ENCODE measurements at regions not wholly inside any gene's neighbourhood (a gene's known extent, or its start where the extent isn't known, plus 50 kb on each side); places are given as distances from the start of the nearest gene placed in this dataset.

DNA sequence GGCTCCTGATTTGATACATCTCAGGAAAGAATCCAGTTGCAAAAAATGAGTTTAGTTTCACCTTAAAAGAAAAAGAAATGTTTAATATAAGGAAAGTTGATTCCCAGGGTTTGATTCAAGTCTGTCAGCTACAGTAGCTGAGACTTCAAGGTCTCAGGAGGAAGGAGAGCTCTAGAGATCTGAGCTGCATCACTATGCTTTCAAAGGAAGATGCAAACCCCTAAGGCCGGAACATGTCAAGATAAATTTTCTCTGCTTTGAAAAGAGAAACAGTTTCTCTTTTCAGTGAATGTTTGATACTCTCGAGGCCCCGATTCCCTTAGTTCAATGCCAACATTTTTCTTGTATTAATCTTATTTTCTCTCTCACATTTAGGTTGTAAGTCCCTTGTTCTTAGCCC lies 128.6 kb downstream of the RGPD3 start:
- ChIA-PET POLR2A (no interaction called here), CTCF (interaction anchor here (1.4 kb wide), 1 partner anchor 13 kb away, joined by 5 read pairs; no protein-coding TSS in a partner anchor)
- FAIRE-seq, result no peak
- H3K4me2 ChIP-seq, result no peak overlapping the region
- no peaks in the 10 kb centered on the region for H3K9me3 ChIP-seq
- no peak for ATAC-seq
- no peak for DNase-seq (ENCODE audit: low read depth in 1 of 2, low spot score in 1 of 2)
- H3K4me1 ChIP-seq, result no peaks in the 10 kb centered on the region
- H3K27ac ChIP-seq, result no peak overlapping the region
- TF ChIP-seq ZFP36 (IDR thresholded peaks at IDR 0.05; ENCODE audit: borderline replicate concordance, partially characterized antibody), result no peak
- no peak for TF ChIP-seq RFX5 (IDR thresholded peaks at IDR 0.05)
- TF ChIP-seq CBX8 (IDR thresholded peaks at IDR 0.05), result no peak
- no peak for TF ChIP-seq ELK1 (IDR thresholded peaks at IDR 0.05; ENCODE audit: low read depth, low read length)
- no peak for TF ChIP-seq HEYL (CRISPR knock-in tag; IDR thresholded peaks at IDR 0.05)
- TF ChIP-seq, protein P1, sequence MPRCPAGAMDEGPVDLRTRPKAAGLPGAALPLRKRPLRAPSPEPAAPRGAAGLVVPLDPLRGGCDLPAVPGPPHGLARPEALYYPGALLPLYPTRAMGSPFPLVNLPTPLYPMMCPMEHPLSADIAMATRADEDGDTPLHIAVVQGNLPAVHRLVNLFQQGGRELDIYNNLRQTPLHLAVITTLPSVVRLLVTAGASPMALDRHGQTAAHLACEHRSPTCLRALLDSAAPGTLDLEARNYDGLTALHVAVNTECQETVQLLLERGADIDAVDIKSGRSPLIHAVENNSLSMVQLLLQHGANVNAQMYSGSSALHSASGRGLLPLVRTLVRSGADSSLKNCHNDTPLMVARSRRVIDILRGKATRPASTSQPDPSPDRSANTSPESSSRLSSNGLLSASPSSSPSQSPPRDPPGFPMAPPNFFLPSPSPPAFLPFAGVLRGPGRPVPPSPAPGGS (IDR thresholded peaks at IDR 0.05), result no peak
- TF ChIP-seq POLR2A (IDR thresholded peaks at IDR 0.05; ENCODE audit: low read length), result no peak
- TF ChIP-seq GATA3 (IDR thresholded peaks at IDR 0.05; ENCODE audit: borderline replicate concordance), result no peak
- TF ChIP-seq SMC3 (IDR thresholded peaks at IDR 0.05), result no peak
- TF ChIP-seq PHF8 (IDR thresholded peaks at IDR 0.05; ENCODE audit: borderline replicate concordance, low read depth), result no peak
- TF ChIP-seq JUNB (IDR thresholded peaks at IDR 0.05), result no peak
- TF ChIP-seq, protein P2, sequence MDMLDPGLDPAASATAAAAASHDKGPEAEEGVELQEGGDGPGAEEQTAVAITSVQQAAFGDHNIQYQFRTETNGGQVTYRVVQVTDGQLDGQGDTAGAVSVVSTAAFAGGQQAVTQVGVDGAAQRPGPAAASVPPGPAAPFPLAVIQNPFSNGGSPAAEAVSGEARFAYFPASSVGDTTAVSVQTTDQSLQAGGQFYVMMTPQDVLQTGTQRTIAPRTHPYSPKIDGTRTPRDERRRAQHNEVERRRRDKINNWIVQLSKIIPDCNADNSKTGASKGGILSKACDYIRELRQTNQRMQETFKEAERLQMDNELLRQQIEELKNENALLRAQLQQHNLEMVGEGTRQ (IDR thresholded peaks at IDR 0.05), result no peak
- 47% methylated on average over 3 of the region's 3 CpGs for WGBS (ENCODE audit: missing lambda C conversion rate)
- H3K4me3 ChIP-seq, result no peak overlapping the region

DNA sequence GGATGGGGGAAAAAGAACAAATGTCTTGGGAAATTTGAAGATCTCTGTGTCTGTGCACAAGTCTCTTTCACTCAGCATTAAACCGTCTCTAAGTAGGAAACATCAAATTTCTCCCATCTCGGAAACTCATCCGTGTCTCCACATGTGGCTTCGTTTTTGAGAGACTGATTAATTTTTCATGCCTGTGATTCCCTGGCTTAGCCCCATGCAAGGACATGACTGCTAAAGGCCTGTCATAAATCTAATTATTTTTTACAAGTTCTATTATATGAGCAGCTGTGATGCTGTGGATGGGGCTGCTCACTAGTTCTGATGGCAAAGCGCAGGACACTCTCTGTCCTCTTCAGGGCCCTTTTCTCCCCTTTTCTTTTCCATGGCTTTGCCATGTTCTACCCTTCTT lies 129.1 kb downstream of the RGPD3 start:
- no peak for FAIRE-seq
- ChIA-PET POLR2A (no interaction called here), CTCF (no interaction called here)
- TF ChIP-seq EHF (CRISPR knock-in tag; IDR thresholded peaks at IDR 0.05) (no peak), NFE2L2 (conservative IDR thresholded peaks at IDR 0.05; ENCODE audit: low read length) (no peak), TFCP2L1 (CRISPR knock-in tag; IDR thresholded peaks at IDR 0.05) (no peak), RFX5 (IDR thresholded peaks at IDR 0.05) (no peak), RNF2 (IDR thresholded peaks at IDR 0.05; ENCODE audit: borderline replicate concordance, low read depth) (no peak)
- Histone ChIP-seq H3K9me3 (no peaks in the 10 kb centered on the region), H3K4me1 (no peaks in the 10 kb centered on the region), H3K4me2 (no peak overlapping the region), H3K27ac (no peak overlapping the region), H3K4me3 (no peak overlapping the region)
- no peak for ATAC-seq
- no peak for DNase-seq (ENCODE audit: low read depth in 1 of 2, low spot score in 1 of 2)
- WGBS (ENCODE audit: missing lambda C conversion rate), result 61% methylated on average over 5 of the region's 5 CpGs

GRCh38 chr2:106338043-106338442 lies 130.2 kb downstream of the RGPD3 start:
- no peaks in the 10 kb centered on the region for H3K9me3 ChIP-seq
- no peak overlapping the region for H3K27ac ChIP-seq
- POLR2A ChIA-PET, result no interaction called here
- FAIRE-seq (no peak), DNase-seq (ENCODE audit: low read depth in 1 of 2, low spot score in 1 of 2) (no peak), ATAC-seq (no peak)
- H3K4me2 ChIP-seq, result no peak overlapping the region
- 30% methylated on average over 5 of the region's 5 CpGs for WGBS (ENCODE audit: missing lambda C conversion rate)
- H3K4me1 ChIP-seq, result no peaks in the 10 kb centered on the region
- TF ChIP-seq NFE2L2 (conservative IDR thresholded peaks at IDR 0.05; ENCODE audit: low read length), result no peak
- TF ChIP-seq RAD21 (conservative IDR thresholded peaks at IDR 0.05 in 1 of 2, IDR thresholded peaks at IDR 0.05 in 1 of 2), result no peak
- no peak for TF ChIP-seq POLR2AphosphoS2 (conservative IDR thresholded peaks at IDR 0.05; ENCODE audit: low read length)
- TF ChIP-seq, protein P3, sequence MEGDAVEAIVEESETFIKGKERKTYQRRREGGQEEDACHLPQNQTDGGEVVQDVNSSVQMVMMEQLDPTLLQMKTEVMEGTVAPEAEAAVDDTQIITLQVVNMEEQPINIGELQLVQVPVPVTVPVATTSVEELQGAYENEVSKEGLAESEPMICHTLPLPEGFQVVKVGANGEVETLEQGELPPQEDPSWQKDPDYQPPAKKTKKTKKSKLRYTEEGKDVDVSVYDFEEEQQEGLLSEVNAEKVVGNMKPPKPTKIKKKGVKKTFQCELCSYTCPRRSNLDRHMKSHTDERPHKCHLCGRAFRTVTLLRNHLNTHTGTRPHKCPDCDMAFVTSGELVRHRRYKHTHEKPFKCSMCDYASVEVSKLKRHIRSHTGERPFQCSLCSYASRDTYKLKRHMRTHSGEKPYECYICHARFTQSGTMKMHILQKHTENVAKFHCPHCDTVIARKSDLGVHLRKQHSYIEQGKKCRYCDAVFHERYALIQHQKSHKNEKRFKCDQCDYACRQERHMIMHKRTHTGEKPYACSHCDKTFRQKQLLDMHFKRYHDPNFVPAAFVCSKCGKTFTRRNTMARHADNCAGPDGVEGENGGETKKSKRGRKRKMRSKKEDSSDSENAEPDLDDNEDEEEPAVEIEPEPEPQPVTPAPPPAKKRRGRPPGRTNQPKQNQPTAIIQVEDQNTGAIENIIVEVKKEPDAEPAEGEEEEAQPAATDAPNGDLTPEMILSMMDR (IDR thresholded peaks at IDR 0.05), result no peak
- TF ChIP-seq RCOR1 (IDR thresholded peaks at IDR 0.05; ENCODE audit: low read depth, low read length), result no peak
- TF ChIP-seq RNF2 (IDR thresholded peaks at IDR 0.05; ENCODE audit: borderline replicate concordance, low read depth), result no peak
- no peak for TF ChIP-seq ATOH8 (CRISPR knock-in tag; IDR thresholded peaks at IDR 0.05; ENCODE audit: low read depth)
- TF ChIP-seq CBX8 (IDR thresholded peaks at IDR 0.05), result no peak
- no peak for TF ChIP-seq HOXB5 (CRISPR knock-in tag; IDR thresholded peaks at IDR 0.05)
- TF ChIP-seq HOXB13 (CRISPR knock-in tag; IDR thresholded peaks at IDR 0.05; ENCODE audit: low read depth), result no peak
- no peak for TF ChIP-seq ZSCAN20 (CRISPR knock-in tag; IDR thresholded peaks at IDR 0.05)
- TF ChIP-seq PBX3 (IDR thresholded peaks at IDR 0.05), result no peak
- TF ChIP-seq MAX (IDR thresholded peaks at IDR 0.05), result no peak
- no peak for TF ChIP-seq EHMT2 (IDR thresholded peaks at IDR 0.05; ENCODE audit: low read depth)
- TF ChIP-seq, protein P4, sequence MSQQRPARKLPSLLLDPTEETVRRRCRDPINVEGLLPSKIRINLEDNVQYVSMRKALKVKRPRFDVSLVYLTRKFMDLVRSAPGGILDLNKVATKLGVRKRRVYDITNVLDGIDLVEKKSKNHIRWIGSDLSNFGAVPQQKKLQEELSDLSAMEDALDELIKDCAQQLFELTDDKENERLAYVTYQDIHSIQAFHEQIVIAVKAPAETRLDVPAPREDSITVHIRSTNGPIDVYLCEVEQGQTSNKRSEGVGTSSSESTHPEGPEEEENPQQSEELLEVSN (IDR thresholded peaks at IDR 0.05; ENCODE audit: borderline replicate concordance, low read depth), result no peak
- TF ChIP-seq CHD2 (IDR thresholded peaks at IDR 0.05; ENCODE audit: low read length, partially characterized antibody), result no peak
- no peak overlapping the region for H3K4me3 ChIP-seq
- CTCF ChIA-PET, result no interaction called here
